ENCODE measurements at regions not wholly inside any gene's neighbourhood (a gene's known extent, or its start where the extent isn't known, plus 50 kb on each side); places are given as distances from the start of the nearest gene placed in this dataset.

DNA sequence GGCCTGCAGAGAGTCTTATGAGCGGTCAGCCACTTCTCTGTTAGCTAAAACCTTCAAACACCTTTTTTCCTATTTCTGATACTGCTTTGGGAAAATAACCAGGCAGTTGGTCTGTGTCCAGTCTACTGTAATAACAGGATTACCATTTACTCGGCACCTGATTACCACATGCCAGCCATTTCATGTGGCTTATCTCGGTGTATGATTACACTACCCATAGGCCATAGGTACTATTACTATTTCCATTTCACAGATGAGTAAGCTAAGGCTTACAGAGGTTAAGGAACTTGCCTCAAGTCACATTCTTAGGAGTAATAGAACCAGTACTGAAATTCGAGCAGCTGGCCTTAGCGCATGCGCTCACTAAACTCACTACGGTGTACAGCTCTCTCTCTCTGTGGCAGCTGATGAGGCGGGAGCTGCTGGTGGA lies 147.2 kb upstream of the L3MBTL4 start:
- no peak overlapping the region for H3K27ac ChIP-seq
- H3K4me3 ChIP-seq = no peak overlapping the region
- DNase-seq (ENCODE audit: low spot score) = no peak
- ATAC-seq (ENCODE audit: insufficient number of reproducible peaks, low FRiP score, low read depth) = no peak
- TF ChIP-seq, protein P1, sequence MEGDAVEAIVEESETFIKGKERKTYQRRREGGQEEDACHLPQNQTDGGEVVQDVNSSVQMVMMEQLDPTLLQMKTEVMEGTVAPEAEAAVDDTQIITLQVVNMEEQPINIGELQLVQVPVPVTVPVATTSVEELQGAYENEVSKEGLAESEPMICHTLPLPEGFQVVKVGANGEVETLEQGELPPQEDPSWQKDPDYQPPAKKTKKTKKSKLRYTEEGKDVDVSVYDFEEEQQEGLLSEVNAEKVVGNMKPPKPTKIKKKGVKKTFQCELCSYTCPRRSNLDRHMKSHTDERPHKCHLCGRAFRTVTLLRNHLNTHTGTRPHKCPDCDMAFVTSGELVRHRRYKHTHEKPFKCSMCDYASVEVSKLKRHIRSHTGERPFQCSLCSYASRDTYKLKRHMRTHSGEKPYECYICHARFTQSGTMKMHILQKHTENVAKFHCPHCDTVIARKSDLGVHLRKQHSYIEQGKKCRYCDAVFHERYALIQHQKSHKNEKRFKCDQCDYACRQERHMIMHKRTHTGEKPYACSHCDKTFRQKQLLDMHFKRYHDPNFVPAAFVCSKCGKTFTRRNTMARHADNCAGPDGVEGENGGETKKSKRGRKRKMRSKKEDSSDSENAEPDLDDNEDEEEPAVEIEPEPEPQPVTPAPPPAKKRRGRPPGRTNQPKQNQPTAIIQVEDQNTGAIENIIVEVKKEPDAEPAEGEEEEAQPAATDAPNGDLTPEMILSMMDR (IDR thresholded peaks at IDR 0.05) = no peak
- H3K9me3 ChIP-seq = no peaks in the 10 kb centered on the region
- H3K27me3 ChIP-seq (replicated peaks; ENCODE audit: insufficient read depth) = no peaks in the 10 kb centered on the region
- no peaks in the 10 kb centered on the region for H3K4me1 ChIP-seq (ENCODE audit: control insufficient read depth in 1 of 2, low read depth in 2 of 2)
- H3K36me3 ChIP-seq = no peaks in the 10 kb centered on the region

DNA sequence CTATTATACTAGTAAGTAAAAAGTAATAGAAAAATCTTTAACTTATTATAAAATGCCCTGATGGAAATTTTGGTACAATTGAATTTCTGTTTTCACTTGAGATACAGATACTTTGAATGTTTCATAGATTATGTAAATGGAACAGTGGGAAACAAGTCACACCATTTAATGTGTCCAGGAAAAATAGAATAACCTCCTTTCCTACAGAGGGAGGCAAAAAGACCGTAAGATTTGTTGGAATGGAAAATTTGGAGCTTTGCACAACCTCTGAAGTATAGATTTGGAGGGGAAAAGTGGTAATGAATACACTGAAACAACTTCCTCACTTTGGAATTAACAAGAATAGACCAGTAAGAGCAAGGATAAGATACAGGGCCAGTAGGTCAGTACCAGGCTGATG lies 149.2 kb upstream of the L3MBTL4 start:
- no peaks in the 10 kb centered on the region for H3K27me3 ChIP-seq (replicated peaks; ENCODE audit: insufficient read depth)
- no peaks in the 10 kb centered on the region for H3K4me1 ChIP-seq (ENCODE audit: control insufficient read depth in 1 of 2, low read depth in 2 of 2)
- no peak overlapping the region for H3K4me3 ChIP-seq
- no peak overlapping the region for H3K27ac ChIP-seq
- H3K9me3 ChIP-seq = no peaks in the 10 kb centered on the region
- DNase-seq (ENCODE audit: low spot score) (no peak), ATAC-seq (ENCODE audit: insufficient number of reproducible peaks, low FRiP score, low read depth) (no peak)
- no peaks in the 10 kb centered on the region for H3K36me3 ChIP-seq
- TF ChIP-seq, protein P1 (IDR thresholded peaks at IDR 0.05) = no peak

DNA sequence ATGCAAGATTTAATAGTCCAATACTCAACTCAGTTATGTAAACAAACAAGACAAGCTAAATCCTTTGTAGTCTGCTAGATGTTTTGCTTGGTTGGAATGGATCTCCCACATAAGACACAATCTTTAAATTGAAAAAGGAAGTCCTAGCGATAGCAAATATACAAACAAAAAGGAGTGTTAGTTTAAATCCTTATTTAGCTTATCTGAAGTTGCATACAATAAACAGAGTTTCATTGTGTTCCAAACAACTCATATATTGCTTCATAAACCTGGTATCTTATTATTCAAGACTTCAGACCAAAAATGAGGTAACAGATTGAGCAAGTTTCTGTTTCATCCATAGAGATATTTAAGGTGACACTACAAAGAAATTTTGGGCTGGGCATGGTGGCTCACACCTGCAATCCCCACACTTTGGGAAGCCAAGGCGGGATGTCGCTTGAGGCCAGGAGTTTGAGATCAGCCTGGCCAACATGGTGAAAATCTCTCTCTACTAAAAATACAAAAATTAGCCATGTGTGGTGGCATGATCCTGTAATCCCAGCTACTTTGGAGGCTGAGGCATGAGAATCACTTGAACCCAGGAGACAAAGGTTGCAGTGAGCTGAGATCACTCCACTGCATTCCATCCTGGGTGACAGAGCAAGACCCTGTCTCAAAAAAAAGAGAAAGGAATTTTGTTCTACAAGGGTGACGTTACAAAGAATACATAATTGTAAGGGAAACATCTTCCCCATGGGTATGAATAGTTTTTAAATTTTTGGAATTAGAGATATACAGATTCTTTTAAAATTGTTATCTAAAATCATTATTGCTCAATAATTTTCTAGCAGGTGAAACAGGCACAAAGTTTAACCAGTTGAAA lies 150.5 kb upstream of the L3MBTL4 start:
- Histone ChIP-seq H3K27ac (no peak overlapping the region), H3K36me3 (no peaks in the 10 kb centered on the region), H3K27me3 (replicated peaks; ENCODE audit: insufficient read depth) (no peaks in the 10 kb centered on the region), H3K4me3 (no peak overlapping the region), H3K9me3 (no peaks in the 10 kb centered on the region), H3K4me1 (ENCODE audit: control insufficient read depth in 1 of 2, low read depth in 2 of 2) (no peaks in the 10 kb centered on the region)
- TF ChIP-seq, protein P1 (IDR thresholded peaks at IDR 0.05) = no peak
- no peak for ATAC-seq (ENCODE audit: insufficient number of reproducible peaks, low FRiP score, low read depth)
- no peak for DNase-seq (ENCODE audit: low spot score)

DNA sequence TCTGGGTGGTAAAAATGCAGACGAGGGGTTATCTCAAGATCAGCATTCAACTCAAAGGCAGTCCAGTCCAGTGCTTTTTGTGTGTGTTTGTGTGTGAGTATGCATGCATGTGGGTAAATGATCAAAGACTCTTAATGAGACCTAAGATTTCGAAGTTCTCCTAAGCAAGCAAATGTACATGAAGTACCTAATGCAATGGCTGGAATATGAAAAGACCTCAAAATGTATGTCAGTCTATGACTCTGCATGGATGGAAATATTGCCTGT lies 151.0 kb upstream of the L3MBTL4 start:
- Histone ChIP-seq H3K4me1 (ENCODE audit: control insufficient read depth in 1 of 2, low read depth in 2 of 2) (no peaks in the 10 kb centered on the region), H3K4me3 (no peak overlapping the region), H3K9me3 (no peaks in the 10 kb centered on the region), H3K27ac (no peak overlapping the region), H3K36me3 (no peaks in the 10 kb centered on the region), H3K27me3 (replicated peaks; ENCODE audit: insufficient read depth) (no peaks in the 10 kb centered on the region)
- DNase-seq (ENCODE audit: low spot score) = no peak
- ATAC-seq (ENCODE audit: insufficient number of reproducible peaks, low FRiP score, low read depth) = no peak
- TF ChIP-seq, protein P1 (IDR thresholded peaks at IDR 0.05) = no peak

DNA sequence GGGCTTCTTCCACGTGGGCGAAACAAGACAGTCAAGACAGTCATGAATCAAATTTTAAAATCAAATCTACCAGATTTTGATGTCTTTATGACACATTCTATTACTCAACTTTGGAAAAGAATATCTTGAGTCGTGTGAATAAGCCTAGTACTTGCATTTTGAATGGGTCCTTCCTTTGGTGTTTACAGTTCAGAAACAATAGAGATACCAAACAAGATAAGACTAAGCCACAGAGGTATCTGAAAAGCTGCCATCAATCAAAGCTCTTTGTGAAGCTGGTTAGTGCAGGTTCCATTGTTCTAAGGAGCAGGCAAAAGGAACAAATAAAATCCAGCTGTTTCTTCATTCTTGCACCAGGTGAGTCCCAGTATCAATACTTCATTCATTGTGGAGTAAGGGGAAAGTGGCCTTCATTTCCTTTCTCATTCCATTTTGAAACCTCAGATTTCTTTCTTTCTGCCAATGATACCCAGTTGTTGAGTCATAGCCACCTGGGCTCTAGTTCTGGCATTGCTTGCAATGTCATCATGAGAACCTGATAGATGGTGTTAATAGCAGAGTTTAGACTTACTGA lies 151.7 kb upstream of the L3MBTL4 start:
- DNase-seq (ENCODE audit: low spot score) = no peak
- Histone ChIP-seq H3K36me3 (no peaks in the 10 kb centered on the region), H3K4me3 (no peak overlapping the region), H3K9me3 (no peaks in the 10 kb centered on the region), H3K27me3 (replicated peaks; ENCODE audit: insufficient read depth) (no peaks in the 10 kb centered on the region), H3K27ac (no peak overlapping the region), H3K4me1 (ENCODE audit: control insufficient read depth in 1 of 2, low read depth in 2 of 2) (no peaks in the 10 kb centered on the region)
- TF ChIP-seq, protein P1 (IDR thresholded peaks at IDR 0.05) = no peak
- no peak for ATAC-seq (ENCODE audit: insufficient number of reproducible peaks, low FRiP score, low read depth)
